GM12864 (cell line): ENCODE measurements at regions not wholly inside any gene's neighbourhood (a gene's known extent, or its start where the extent isn't known, plus 50 kb on each side); places are given as distances from the start of the nearest gene placed in this dataset.

ENCODE experiments used
- DNase-seq: peaks from one replicate; pipeline ENCODE4 v3.0.0-alpha.2; 2011; ENCODE audit warnings: low read depth
- H3K4me3 ChIP-seq: 2 replicates; pipeline ENCODE4 v1.5.1; 2011; ENCODE audit warnings: mild to moderate bottlenecking, low read depth, low read length, control low read depth
- CTCF ChIP-seq: IDR thresholded peaks from 2 replicates; pipeline ENCODE4 v1.5.1; 2011; ENCODE audit warnings: low read depth, mild to moderate bottlenecking, moderate library complexity, low read length, control low read depth, inconsistent platforms; ENCODE audit errors: missing control alignments

GRCh38 chr16:13492046-13492445, 427.9 kb upstream of the ERCC4 start:
- H3K4me3 ChIP-seq = no peak overlapping the region
- TF ChIP-seq CTCF = no peak
- DNase-seq = no peak

GRCh38 chr16:13503960-13504635, 415.9 kb upstream of the ERCC4 start:
- TF ChIP-seq CTCF = no peak
- no peak overlapping the region for H3K4me3 ChIP-seq
- no peak for DNase-seq

GRCh38 chr16:13507530-13507929, 412.4 kb upstream of the ERCC4 start:
- TF ChIP-seq CTCF = no peak
- no peak for DNase-seq
- no peak overlapping the region for H3K4me3 ChIP-seq

GRCh38 chr16:13510425-13511151, 409.4 kb upstream of the ERCC4 start:
- H3K4me3 ChIP-seq = no peak overlapping the region
- TF ChIP-seq CTCF = peak; percentile 57
- DNase-seq = no peak

- DNase-seq = no peak
- no peak for TF ChIP-seq CTCF
- H3K4me3 ChIP-seq = no peak overlapping the region
Measured at GRCh38 chr16:13517841-13518240, 402.1 kb upstream of the ERCC4 start.

GRCh38 chr16:13519871-13520270, 400.1 kb upstream of the ERCC4 start:
- DNase-seq = no peak
- no peak for TF ChIP-seq CTCF
- H3K4me3 ChIP-seq = no peak overlapping the region

- no peak for TF ChIP-seq CTCF
- H3K4me3 ChIP-seq = no peak overlapping the region
- no peak for DNase-seq
Measured at GRCh38 chr16:13521356-13521755, 398.6 kb upstream of the ERCC4 start.
